NCI-H345 treated with DMSO at 0.1 percent for 48 hours (cell line): ENCODE measurements at regions not wholly inside any gene's neighbourhood (a gene's known extent, or its start where the extent isn't known, plus 50 kb on each side); places are given as distances from the start of the nearest gene placed in this dataset.
"Not testable (repeated sequence)": the region's sequence is repeated elsewhere in the genome, so short reads cannot be mapped to it uniquely, and the experiment has no call there.

Experiments
- DNase-seq: peaks from one replicate; lab custom pipeline; 2025; ENCODE audit not compliant: unreplicated experiment; lab: John Stamatoyannopoulos, UW

- DNase-seq, result no peak
These were observed 176.2 kb downstream of the SMC2 start for GRCh38 chr9:104269996-104270963.

- DNase-seq, result no peak
These were observed 182.7 kb downstream of the SMC2 start for GRCh38 chr9:104276709-104277245.

GRCh38 chr9:104278929-104279496, 184.9 kb downstream of the SMC2 start:
- no peak for DNase-seq

GRCh38 chr9:104279535-104280177, 185.5 kb downstream of the SMC2 start:
- no peak for DNase-seq

- no peak for DNase-seq
These were observed 186.1 kb downstream of the SMC2 start for GRCh38 chr9:104280178-104280560.

GRCh38 chr9:104280711-104281110, 186.6 kb downstream of the SMC2 start:
- DNase-seq, result no peak

GRCh38 chr9:104286187-104286586, 192.1 kb downstream of the SMC2 start:
- no peak for DNase-seq

GRCh38 chr9:104286799-104287198, 192.7 kb downstream of the SMC2 start:
- no peak for DNase-seq

- DNase-seq, result no peak
These were observed 193.3 kb downstream of the SMC2 start for GRCh38 chr9:104287253-104287878.

GRCh38 chr9:104293877-104294276, 199.8 kb downstream of the SMC2 start:
- no peak for DNase-seq

GRCh38 chr9:104300124-104300523, 203.9 kb upstream of the OR13F1 start:
- DNase-seq, result no peak

GRCh38 chr9:104301755-104302154, 202.3 kb upstream of the OR13F1 start:
- DNase-seq, result peak; percentile 59

- no peak for DNase-seq
These were observed 201.3 kb upstream of the OR13F1 start for GRCh38 chr9:104302775-104303174.

- DNase-seq, result no peak
These were observed 199.1 kb upstream of the OR13F1 start for GRCh38 chr9:104304925-104305324.

GRCh38 chr9:104313396-104314110, 190.5 kb upstream of the OR13F1 start:
- DNase-seq, result no peak

- DNase-seq, result not testable (repeated sequence)
These were observed 187.7 kb upstream of the OR13F1 start for GRCh38 chr9:104316201-104317009.

- DNase-seq, result no peak
These were observed 184.9 kb upstream of the OR13F1 start for GRCh38 chr9:104319198-104319597.

- peak; percentile 85 for DNase-seq
These were observed 184.4 kb upstream of the OR13F1 start for GRCh38 chr9:104319685-104320084.

GRCh38 chr9:104322596-104322995, 181.5 kb upstream of the OR13F1 start:
- no peak for DNase-seq
